ELR (cell line): ENCODE measurements at regions not wholly inside any gene's neighbourhood (a gene's known extent, or its start where the extent isn't known, plus 50 kb on each side); places are given as distances from the start of the nearest gene placed in this dataset.
"Not testable (repeated sequence)": the region's sequence is repeated elsewhere in the genome, so short reads cannot be mapped to it uniquely, and the experiment has no call there.

ENCODE experiments used
- DNase-seq: peaks from one replicate; pipeline ENCODE4 v3.0.0-alpha.2; 2015; ENCODE audit warnings: low read depth

- DNase-seq, result no peak
Observed at GRCh38 chr12:125310461-125310860, 245.2 kb downstream of the AACS start.

DNA sequence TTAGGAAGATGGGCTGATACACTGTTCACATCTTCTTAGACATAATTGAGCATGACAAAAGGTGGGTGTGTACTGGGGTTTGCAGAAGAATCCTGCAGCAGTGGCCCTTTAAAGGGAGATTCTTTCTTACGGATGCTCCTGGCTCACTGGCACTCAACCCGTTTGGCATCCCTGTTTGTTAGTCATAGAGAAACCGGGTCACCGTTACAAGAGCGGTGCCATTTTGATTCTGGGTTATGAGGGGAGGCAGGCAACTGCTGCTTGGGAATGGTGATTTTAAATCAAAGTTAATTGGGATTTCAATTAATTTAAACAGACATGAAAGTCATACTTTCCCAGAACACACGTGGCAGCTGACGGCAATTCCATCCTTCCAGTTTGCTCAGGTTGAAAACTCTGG lies 245.8 kb downstream of the AACS start:
- no peak for DNase-seq

DNA sequence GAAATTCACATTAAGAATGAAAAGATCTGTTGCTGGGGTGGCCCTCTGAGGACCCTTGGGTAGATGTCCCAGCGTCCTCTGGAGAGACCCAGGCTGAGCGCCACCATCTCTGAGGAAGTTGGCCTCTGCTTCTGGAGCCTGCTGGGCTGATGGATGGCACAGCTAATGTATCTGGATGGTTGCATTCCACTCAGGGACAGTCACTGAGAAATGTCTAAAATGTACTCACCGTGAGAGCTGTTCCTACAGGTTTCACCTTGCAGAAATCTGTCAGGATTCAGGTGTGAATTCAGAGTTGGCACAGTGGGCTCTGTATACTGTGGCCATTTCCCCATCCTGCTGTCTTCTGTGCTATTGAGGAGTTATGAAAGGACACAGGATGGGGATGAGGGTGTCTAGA lies 247.2 kb downstream of the AACS start:
- no peak for DNase-seq

DNA sequence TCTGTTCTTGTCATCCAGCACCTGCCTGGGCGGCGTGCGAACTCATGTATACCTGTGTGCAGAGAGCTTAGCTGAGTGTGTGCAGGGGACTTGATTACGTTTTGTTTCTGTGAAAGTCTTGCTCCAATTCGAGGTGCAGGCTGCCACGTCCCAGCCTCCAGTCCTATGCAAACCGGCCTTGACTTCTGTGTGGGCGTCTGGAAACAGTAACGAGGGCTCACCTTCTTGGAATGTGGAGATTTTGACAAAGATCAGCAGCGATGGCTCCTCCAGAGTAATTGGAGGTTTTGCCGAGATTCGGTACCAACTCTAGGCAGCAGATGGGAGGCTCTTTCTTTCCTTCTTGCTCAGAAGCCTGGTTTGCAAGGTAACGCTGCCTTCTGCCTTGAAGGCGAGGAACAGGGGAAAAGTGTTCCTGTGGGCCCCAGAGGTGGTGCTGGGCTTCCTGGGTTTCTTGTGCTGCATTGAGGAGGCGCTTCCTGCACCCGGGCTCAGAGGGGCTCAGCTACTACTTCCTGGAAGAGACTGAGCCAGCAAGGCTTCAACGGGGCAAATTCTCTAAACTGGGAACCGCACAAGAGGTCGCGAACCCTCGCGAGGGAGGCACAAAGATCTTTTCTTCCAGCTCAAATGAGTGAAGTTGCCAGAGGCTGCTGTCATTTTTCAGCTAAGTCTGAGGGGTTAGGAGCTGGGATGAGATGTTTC lies 249.0 kb downstream of the AACS start:
- DNase-seq, result no peak

DNA sequence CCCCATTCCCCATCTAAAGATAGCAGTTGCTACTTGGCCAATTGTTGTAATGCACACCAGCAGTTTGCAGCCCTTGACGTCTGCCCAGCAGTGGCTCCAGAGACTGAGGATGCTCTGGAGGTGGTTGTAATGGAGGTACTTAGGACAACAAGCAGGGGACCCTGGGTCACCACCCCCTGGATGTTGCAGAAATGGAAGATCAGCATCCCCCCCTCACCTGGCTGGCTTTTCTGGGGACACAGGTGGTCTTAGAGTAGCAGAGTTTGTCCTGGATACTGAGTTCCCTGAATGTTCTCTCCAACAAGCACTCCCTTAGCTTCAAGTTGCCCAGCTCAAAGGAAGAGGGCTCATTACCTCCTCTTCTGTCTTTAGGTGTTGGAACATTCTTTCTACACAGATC lies 250.5 kb downstream of the AACS start:
- DNase-seq, result no peak

DNA sequence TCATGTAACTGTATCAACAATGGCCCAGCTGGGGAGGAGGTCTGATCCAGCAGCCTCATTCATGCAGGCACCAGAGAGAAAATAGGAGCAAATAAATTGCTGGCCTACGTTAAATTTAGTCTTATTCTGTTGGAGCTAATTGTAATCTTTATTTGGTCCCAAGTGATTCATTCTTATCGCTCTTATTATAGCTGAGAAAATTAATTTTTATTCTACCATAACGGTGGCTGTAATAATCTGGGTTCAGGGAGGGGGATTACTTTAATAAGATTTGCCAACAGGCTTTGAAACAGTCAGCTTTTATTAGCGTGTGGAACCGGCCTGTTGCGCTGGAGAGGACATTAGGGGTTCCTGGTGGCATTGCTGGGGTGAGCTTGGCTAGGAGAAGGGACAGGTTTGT lies 254.9 kb downstream of the AACS start:
- no peak for DNase-seq

- DNase-seq, result no peak
Observed at GRCh38 chr12:125324861-125325490, 259.7 kb downstream of the AACS start.

DNA sequence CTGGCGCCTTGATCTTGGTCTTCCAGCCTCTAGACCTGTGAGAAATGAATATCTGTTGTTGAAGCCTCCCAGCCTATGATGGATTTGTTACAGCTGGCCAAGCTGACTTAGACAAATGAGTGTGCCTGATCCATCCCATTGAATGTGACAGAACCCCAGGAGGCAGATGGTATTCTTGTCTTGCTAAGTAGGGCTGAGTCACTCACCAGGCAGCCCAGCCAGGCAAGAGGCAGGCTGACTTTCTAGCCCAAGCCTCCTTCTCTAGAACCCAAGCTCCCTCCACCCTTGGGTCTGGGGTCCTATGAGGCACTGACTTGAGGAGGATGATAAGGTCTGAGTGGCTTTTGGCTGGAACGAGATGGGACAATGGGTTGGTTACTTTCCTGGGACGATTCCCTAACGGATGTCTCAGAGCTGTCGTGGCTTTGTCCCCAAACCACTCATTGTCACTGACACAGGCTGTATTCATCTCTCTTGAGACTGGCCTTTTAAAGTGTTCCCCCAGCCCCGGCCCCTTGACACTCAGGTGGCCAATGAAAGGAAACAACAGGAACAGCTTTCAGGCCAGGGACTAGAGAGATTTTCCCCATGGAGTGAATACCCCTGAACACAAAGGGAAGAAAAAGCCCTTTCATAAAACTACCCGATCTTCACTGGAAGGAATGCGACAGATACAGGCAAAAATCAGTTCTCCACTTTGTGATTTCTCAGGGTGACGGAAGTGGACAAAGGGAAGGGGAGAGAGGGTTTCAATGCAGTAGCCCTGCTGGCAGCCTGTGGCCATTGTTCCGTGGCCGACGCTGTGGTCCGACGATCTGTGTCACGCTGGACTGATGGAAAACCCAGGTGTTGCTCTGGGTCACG lies 264.2 kb downstream of the AACS start:
- DNase-seq, result no peak

DNA sequence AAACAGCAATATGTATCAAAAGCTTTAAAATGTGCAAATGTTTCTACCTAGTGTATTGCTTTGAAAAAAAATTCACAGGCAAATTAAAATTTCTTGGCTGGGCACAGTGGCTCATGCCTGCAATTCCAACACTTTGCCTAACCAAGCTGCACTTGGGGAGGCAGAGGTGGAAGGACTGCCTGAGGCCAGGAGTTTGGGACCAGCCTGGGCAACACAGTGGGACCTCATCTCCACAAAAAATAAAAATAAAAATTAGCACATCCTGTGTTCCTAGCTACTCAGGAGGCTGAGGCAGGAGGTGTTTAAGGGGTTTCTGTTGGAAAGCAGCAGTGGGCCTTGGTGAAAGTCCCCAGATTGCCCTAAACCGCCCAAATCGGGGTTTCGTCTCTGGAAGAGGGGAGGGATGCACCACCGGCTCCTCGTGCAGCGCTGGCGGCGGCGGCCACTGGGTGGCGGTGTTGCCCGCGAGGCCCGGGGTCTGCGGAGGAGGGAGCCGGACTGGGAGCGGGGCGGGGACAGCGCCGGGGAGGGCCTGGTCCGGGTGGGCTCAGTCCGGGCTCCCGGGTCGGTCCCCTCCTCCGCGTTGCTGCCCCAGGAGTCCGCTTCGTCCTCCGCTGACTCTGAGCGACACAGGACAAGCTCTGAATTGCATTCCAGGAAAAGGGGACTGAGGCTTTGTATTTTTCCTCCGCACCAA lies 265.6 kb downstream of the AACS start:
- DNase-seq, result peak; percentile 36

DNA sequence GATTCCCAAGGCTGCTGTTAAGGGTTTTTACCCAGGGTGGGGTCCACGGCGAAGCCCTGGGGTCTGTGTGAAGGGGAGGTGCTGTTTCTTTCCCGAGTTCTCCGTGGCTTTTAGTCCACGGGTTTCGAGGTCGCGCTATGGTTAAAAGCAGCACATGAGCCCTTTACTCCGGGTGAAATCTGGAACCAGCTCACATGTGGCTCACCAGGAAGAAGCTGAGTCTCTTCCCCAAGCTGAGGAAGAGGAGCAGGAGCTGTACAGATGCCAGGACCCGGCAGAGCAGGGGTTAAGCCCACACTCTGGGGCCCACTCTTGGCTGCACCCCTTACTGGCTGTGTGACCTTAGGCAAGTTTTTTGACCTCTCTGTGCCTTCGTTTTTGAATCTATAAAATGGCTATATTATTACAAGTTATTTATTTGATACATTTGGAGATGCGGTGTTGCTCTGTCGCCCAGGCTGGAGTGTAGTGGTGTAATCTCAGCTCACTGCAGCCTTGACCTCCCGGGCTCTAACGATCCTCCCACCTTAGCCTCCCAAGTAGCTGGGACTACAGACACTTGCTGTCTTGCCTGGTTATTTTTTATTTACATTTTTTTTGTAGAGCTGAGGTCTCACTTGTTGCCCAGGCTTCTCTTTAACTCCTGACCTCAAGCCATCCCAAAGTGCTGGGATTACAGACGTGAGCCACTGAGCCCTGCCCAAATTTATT lies 266.3 kb downstream of the AACS start:
- DNase-seq, result no peak

DNA sequence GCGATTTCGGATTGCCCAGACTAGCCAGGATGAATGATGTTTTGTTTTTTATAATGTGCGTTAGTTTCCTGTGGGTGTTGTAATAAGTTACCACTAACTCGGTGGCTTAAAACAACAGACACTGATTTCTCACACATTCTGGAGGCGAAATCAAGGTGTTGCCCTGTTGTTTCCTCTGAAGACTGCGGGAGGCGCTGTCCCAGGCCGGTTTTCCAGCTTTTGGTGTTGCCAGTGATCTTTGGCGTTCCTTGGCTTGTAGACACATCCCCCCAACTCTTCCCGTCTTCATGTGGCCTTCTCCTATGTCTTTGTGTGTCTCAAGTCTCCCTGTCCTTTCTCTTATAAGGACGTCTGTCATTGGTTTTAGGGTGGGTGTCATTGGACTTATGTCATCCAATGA lies 267.7 kb downstream of the AACS start:
- no peak for DNase-seq

DNA sequence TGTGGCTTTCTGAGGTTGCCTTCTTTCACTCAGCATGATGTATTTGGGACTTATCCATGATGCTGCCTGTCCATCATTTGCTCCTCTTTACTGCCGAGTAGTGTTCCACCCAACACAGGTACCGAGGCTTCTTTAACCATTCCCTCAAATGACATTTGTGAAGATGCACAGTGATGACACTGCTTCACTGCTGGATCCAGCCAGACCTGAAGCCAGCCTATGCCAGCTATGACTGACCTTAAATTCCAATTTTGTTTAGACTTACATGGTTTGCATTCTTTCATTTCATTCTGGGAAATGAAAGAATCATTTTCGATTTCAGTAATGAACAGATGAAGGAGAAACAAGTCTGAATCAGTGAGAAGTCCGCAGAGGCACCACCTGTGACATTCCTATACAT lies 271.0 kb downstream of the AACS start:
- DNase-seq, result no peak

GRCh38 chr12:125340791-125341190 lies 275.6 kb downstream of the AACS start:
- peak; percentile 33 for DNase-seq

DNA sequence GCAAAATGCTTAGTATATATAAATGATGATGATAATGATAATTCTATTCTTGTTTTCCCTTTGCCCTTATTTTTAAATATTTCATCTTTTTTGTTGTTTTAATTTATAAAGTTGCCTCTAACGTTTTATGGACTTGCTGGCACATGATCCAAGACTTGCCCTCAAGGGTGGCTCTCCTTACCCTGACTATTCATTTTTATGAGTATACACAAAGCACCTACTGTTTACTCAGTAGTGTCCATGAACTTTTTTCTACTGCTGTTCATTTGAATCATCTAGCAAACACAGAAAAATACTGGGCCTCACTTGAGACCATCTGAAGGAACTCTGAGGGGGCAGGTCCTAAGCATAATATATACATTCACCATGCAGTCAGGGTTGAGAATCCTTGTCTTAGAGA lies 276.2 kb downstream of the AACS start:
- no peak for DNase-seq

- DNase-seq, result no peak
Observed at GRCh38 chr12:125343649-125344048, 278.4 kb downstream of the AACS start.

- DNase-seq, result no peak
Observed at GRCh38 chr12:125346362-125346761, 281.1 kb downstream of the AACS start.

DNA sequence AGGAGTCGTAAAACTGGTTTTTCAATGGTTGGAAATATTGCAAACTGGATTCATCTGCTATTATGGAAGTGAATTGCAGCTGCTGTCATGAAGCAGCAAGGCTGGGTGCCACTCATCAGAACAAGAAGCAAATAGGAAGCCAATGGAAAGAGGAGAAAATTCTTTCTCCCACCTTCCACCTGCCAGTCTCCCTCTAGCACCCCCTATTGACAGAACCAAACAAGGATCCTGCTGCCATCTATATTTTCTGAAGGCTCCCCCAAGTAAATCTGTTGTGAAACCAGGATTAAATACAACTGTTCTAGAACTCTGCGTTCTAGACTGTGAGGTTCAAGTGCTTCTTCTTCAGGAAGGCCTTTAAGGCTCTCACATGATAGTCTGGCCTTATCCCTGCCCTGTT lies 286.6 kb downstream of the AACS start:
- no peak for DNase-seq

DNA sequence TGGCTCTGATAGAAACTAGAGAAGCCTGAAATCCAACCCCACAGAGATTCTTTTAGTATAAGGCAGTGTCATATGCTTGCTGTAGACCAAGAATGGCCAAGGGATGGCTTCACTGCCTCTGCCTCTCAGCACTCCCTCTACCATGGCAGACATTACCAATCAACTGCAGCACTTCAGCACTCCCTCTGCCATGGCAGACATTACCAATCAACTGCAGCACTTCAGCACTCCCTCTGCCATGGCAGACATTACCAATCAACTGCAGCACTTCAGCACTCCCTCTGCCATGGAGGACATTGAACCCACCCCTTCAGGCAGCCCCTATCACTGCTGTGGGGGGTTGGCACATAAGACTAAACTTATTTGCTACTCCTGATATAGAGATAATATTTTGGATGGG lies 287.8 kb downstream of the AACS start:
- not testable (repeated sequence) for DNase-seq

DNA sequence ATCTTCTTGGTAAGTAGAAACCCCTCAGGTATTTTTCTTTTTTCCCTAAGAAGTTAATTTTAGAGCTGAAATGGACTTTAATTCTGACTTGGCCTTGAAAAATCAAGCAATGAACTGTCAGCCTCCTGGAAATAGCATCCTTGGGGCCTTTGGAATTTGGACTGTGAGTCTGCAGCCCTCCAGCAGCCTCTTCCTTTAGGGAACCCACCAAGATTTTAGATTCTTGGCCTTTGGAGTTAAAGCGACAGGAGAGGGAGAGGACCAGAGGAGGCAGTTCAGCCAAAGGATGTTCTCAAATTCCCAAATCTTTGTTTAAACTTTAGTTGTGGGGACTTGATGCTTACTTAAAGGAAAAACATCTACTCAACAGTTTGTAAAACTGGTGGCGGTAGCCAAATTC lies 288.6 kb downstream of the AACS start:
- DNase-seq, result no peak

- DNase-seq, result no peak
Observed at GRCh38 chr12:125355614-125356013, 290.4 kb downstream of the AACS start.

DNA sequence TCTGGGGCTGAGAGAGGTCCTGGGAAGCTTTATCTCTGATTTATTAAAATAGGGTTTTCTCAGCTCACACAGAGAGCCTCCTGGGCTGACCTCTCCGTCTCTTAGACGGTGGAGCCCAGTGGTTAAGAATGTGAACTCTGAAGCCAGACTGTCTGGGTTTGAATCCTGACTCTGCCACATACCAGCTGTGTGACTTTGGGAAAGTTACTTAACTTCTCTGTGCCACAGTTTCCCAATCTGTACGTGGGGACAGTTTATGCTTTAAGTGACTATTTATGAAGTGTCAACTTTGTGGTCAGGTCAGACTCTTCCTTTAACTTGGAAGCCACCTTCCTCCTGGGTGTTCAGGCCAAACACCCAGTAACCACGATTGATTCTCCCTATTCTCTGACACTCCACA lies 290.9 kb downstream of the AACS start:
- DNase-seq, result no peak

DNA sequence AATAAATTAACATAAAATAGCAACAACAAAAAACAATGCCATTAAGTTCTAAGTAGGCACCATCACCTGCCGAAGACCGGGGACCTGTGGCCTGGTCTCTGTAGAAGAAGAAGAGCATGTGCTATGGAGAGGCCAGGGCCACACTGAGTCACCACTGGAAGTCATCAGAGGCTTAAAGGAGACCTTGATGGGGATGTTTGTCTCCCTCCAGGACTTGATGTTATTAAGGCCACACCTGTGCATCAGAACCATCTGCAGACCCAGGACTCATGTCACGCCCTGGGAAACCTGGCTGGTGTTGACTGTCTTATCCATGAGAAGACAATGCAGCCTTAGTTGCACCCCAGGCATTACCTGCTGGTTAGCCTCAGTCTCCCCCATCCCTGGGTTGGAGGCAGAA lies 292.3 kb downstream of the AACS start:
- DNase-seq, result no peak
